GM19468 (cell line): ENCODE measurements at regions not wholly inside any gene's neighbourhood (a gene's known extent, or its start where the extent isn't known, plus 50 kb on each side); places are given as distances from the start of the nearest gene placed in this dataset.
A peak's percentile ranks its signal among the peaks of the same experiment; 100 is the strongest.

Experiments used
- ATAC-seq: cut with Tn5 transposase; IDR thresholded peaks from one replicate; pipeline ENCODE4 v1.9.1; 2021; ENCODE audit warnings: mild to moderate bottlenecking, moderate library complexity, moderate number of reproducible peaks; ENCODE audit not compliant: unreplicated experiment; ENCODE audit errors: extremely low read depth

- ATAC-seq = no peak
Measured at GRCh38 chr14:43249591-43249990, 1257.5 kb downstream of the FSCB start.

- no peak for ATAC-seq
Measured at GRCh38 chr14:43249116-43249515, 1258.0 kb downstream of the FSCB start.

GRCh38 chr14:43247877-43248276 lies 1259.2 kb downstream of the FSCB start:
- ATAC-seq = no peak

DNA sequence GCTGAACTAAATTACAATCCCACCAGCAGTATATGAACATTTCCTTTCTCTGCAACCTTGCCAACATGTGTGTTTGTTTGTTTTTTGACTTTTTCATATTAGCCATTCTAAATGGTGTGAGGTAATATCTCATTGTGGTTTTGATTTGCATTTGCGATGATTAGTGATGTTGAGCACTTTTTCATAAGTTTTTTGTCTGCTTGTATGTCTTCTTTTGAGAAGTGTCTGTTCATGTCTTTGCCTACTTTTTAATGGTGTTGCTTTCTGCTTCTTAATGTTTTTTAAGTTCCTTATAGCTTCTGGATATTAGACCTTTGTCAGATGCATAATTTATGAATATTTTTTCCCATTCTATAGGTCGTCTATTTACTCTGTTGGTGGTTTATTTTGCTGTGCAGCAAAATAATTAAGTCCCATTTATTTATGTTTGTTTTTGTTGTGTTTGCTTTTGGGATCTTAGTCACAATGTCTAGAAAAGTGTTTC lies 1262.9 kb downstream of the FSCB start:
- no peak for ATAC-seq

- no peak for ATAC-seq
Measured at GRCh38 chr14:43243168-43243567, 1263.9 kb downstream of the FSCB start.

DNA sequence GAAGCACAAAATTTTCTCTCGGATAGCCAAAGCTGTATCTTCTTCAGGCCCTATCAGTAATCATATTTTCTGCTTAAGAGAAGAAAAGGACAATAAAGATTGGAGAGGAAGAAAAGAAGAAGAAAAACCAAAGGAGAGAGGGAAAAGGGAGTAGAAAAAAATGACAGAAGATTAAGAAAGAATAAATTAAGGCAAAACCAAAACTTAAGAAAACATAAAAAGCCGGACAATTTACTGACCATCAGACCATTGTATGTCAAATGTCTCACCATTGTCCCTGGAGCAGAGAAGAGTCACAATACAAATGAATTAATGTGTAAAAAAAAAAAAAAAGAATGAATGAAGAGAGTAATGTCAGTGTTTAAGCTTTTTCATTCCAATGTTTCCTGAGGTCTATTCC lies 1274.8 kb downstream of the FSCB start:
- ATAC-seq = no peak

DNA sequence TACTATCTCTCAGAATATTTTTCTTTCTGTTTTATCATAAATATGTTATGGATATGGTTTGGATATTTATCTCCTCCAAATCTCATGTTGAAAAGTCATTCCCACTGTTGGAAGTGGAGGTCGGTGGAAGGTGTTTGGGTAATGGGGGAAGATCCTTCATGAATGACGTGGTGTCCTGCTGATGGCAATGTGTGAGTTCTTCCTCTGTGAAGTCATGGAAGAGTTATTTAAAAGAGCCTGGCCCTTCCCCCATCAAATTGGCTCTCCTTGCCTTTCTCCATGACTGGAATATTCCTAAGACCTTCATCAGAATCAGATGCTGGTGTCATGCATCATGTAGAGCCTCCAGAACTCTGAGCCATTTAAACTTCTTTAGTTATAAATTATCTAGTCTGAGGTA lies 1291.6 kb downstream of the FSCB start:
- no peak for ATAC-seq

DNA sequence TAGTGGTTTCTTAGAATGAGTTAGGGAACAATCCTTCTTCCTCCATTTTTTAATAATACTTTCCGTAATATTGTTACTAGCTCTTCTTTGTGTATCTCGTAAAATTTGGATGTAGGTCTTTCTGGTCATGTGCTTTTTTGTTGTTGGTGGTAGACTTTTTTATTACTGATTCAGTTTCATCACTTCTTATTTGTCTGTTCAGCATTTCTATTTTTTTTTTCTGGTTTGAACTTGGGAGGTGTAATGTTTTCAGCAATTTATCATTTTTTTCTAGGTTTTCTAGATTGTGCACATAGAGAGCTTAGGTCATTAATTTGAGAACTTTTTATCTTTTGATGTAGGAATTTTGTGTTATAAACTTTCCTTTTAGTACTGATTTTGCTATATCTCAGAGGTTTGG lies 1299.9 kb downstream of the FSCB start:
- ATAC-seq = no peak

- no peak for ATAC-seq
Measured at GRCh38 chr14:43204816-43205215, 1302.3 kb downstream of the FSCB start.

DNA sequence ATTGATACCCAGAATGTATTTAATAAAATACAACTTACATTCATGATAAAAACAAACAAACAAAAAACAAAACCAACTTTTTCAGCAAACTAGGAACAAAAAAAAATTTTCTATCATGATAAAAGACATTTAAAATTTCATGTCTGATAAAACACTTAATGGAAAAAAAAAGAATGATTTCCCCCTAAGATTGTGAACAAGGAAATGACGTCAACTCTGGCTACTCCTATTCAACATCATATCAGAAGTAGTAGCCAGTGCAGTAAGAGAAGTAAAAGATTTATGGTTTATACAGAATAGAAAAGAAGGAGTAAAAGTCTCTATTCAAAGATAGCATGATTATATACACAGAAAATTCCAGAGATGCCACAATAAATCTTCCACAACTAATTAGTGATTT lies 1306.6 kb downstream of the FSCB start:
- ATAC-seq = no peak

DNA sequence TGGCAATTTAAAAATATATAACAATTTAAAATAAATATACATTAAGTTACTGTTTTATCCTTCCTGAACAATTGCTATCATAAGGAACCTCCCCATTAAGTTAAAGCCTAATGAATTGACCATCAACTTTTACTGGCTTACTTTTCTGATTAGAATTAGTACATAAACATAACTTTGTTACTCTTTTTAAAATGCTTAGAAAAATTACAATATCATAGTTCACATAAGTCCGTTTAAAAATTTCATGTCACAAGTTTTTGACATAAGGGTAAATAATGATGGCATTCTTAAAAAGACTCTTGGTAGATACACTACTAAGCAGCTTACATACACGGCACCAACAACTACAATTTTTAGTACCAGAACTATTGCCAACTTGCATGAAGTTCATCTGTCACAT lies 1308.6 kb downstream of the FSCB start:
- no peak for ATAC-seq

DNA sequence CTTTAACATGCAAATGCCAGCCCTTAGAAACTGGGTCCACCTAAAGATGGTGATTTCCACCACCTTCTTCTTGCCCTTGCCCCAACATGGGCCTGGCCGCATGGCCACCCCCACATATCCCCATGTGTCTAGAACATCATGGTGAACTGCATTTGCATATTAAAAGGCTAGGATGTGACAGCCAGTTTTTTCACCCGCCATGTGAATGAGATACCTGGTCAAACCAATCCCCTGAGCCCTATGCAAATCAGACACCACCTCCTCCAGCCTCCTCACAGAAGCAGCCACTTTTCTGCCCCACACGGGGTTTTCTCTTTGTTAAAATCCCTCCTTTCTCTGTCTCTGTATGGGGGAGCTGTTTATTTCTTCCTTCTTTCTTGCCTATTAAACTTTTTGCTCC lies 1322.5 kb downstream of the FSCB start:
- ATAC-seq = no peak

DNA sequence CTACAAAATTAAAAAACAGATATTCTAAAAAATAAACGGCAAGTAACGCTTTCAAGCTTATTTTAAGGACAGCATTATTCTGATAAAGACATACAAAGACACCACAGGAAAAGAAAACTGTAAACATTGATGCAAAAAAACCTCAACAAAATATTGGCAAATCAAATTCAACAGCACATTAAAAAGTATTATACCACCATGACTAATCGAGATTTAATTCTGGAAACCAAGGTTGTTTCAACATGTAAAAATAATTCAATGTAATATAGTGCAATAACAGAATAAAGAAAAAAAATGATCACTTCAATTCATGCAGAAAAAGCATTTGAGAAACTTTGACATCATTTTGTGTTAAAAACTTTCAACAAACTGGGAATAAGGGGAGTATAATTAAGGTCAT lies 1323.2 kb downstream of the FSCB start:
- no peak for ATAC-seq

GRCh38 chr14:43175896-43176295 lies 1331.2 kb downstream of the FSCB start:
- ATAC-seq = no peak

DNA sequence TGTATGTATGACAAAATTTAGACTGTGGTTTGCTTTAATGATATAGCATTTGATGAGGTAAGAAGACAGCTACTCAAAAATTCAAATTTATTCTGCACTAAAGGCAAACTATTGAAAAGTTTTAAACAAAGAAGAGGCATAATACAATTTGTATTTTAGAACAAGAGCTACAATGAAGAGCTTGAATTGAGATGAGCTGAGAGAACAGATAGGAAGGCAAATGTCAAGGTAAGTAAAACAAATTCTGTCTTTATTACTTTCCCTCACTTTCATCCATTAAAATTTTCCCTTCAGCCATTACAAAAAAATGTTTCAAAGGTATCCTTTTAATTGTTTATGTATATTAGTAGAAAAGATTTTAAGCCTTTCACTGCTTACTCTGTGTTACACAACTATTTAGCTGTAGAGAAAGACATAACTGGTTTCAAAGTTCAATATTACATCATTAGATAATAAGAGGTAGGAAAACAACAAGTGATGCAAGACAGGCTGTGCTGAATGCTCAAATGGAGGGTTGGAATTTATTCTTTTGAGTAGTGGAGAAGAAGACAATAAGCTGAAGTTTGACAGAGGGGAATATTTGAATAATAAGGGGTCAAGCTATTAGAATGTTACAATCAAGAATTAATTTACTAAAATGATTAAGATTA lies 1334.1 kb downstream of the FSCB start:
- ATAC-seq = no peak

GRCh38 chr14:43169722-43170121 lies 1337.4 kb downstream of the FSCB start:
- ATAC-seq = no peak

DNA sequence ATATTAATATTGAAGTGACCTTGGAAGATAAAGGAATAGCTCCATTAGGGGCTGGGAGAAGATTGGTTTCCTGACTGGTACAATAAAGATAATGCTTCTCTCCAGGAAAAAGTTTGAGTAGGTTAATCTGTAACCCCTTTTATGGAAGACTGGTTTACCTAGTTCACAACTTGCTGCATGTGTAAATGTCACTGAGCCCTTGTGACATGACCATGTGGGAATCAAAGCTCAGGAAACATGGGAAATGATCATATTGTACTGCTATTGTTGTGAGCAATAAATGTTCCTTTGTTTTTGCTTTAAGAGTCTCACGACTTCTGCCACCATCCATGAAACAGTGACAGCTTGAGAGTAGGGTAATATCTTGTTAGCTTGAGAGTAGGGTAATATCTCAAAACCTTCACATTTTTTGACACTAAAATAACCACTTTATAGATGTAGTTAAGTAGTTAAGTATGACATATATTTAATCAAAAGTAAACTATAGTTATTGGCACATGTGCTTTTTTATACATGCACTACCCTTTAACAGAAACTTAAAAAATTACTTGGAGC lies 1338.6 kb downstream of the FSCB start:
- ATAC-seq = no peak

DNA sequence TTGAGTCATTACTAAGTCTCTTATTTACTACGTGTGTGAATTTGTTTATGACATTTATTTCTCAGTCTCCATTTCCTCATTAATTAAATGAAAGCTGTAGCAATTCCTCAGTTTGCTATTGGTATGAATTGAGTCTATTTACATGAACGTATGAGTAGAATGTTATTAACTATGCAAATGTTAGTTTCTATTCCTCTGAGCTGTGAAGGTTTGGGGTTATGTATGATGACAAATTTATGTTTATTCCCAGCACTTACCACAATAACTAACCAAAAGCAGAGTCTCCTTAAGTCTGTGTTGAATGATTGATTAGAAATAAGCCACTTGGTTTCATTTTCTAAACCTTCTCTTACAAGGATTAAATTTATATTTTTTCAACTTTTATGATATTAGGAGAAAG lies 1340.9 kb downstream of the FSCB start:
- peak; percentile 59 for ATAC-seq

- no peak for ATAC-seq
Measured at GRCh38 chr14:43165651-43166050, 1341.4 kb downstream of the FSCB start.

DNA sequence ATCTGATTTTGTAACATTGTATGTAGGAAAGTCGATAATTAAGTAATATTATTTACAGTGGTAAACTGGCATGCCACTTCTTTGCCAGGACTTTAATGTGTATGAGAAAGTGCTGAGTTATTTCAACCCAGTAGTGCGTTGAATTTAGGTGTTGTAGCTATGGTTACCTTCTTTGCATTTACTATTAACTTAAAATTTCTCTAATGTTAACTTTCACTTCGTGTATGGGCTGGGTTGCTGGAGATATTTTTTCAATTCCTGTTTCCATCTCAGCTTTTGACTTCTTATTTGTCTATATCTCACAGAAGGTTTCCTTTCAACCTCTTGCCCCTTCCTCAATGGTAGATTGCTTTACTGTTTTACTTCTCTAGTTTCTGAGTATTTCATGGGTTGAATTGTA lies 1345.6 kb downstream of the FSCB start:
- ATAC-seq = peak; percentile 37

DNA sequence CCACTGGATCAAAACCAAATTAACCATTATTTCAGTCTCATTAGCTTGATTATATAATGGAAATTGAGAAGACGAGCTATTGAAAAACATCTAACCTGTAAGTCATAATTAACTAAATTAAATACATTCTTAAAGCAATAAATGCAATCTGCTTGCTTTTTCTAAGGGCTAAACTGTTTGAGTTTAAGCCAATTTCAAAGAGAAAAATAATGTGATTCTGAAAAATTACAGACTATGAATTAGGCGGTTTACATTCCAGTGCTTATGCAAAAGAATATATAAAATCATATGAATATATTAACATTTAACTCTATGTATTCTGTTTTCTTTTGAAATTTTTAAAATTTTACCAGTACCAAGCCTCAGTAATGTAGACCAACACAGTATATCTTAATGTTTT lies 1349.4 kb downstream of the FSCB start:
- no peak for ATAC-seq

DNA sequence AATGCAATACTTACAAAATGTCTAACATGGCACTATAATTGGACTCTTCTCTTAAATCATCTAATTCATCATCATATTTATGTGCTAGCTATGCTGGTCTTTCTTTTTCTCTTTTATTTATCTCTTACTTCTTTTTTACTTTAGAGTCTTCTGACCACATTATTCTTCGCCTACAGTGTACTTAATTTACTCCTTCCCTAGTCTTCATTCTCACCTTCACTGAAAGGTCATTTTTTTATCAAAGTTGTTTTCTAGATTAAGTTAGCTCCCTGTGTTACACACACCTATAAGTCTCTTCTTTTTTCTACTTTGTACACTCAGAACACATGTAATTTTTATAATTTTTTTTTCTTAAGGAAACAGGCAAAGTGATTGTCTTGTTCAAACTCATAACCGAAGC lies 1351.2 kb downstream of the FSCB start:
- ATAC-seq = no peak
